ENCODE measurements at regions not wholly inside any gene's neighbourhood (a gene's known extent, or its start where the extent isn't known, plus 50 kb on each side); places are given as distances from the start of the nearest gene placed in this dataset.

DNA sequence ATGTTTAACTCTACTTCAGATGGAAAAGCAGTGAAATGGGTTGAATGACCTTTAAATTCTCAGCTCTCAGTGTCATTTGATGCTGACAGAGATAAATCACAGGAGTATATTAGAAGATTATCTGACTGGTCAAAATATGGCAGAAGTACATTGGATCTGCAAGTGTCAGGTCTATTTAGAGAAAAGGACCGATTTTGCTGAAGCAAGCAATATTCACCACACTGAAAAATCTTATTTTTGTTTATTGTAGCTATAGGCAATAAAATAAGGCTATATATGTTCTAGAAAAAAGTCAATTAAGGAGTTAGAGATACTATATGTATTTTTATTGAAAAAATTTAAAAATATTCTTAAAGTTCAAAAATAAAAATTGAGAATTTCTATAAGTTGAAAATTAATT, 325.3 kb downstream of the CXXC4 start:
- Histone ChIP-seq H3K9me3 (ENCODE audit: control insufficient read depth in 2 of 2, insufficient read depth in 1 of 2, low read depth in 1 of 2, low read length in 1 of 2) (no peaks in the 10 kb centered on the region), H3K27me3 (ENCODE audit: control insufficient read depth in 1 of 2, insufficient read depth in 2 of 2, low read length in 2 of 2) (no peaks in the 10 kb centered on the region), H3K4me3 (ENCODE audit: low read depth in 1 of 2, low read length in 2 of 2) (no peak overlapping the region), H3K4me1 (ENCODE audit: control insufficient read depth in 2 of 2, insufficient read depth in 2 of 2, low read length in 1 of 2) (no peaks in the 10 kb centered on the region), H3K36me3 (ENCODE audit: control insufficient read depth in 2 of 2, insufficient read depth in 2 of 2, low read length in 1 of 2) (no peaks in the 10 kb centered on the region), H3K27ac (ENCODE audit: low read depth in 2 of 2, low read length in 1 of 2) (no peak overlapping the region)
- WGBS, 2 donors, result 70 to 77% methylated on average over 1 of the region's 1 CpG

DNA sequence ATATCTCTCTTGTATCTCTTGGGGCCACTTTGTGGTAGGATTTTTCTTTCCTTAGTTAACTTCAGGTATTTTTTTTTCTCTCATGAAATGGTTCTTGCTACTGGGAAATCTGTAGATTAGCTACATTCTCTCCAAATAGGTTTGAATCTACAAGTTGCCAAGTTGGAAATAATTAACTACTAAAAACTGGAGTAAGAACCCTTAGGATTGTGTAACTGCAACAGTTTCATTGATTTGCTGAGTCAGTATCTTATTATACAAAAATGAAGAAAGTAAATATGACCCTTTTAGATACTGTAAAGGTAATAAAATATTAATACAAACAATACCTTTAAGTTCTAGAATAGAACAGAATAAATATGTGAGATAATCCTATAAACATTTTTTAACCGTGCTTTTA, 327.9 kb downstream of the CXXC4 start:
- 50 to 65% methylated on average over 1 of the region's 1 CpG for WGBS, 2 donors
- H3K4me1 ChIP-seq (ENCODE audit: control insufficient read depth in 2 of 2, insufficient read depth in 2 of 2, low read length in 1 of 2), result no peaks in the 10 kb centered on the region
- no peak overlapping the region for H3K4me3 ChIP-seq (ENCODE audit: low read depth in 1 of 2, low read length in 2 of 2)

GRCh38 chr4:104163820-104164219, 330.9 kb downstream of the CXXC4 start:
- no peak overlapping the region for H3K27ac ChIP-seq (ENCODE audit: low read depth in 2 of 2, low read length in 1 of 2)
- H3K9me3 ChIP-seq (ENCODE audit: control insufficient read depth in 2 of 2, insufficient read depth in 1 of 2, low read depth in 1 of 2, low read length in 1 of 2), result no peaks in the 10 kb centered on the region
- no peaks in the 10 kb centered on the region for H3K27me3 ChIP-seq (ENCODE audit: control insufficient read depth in 1 of 2, insufficient read depth in 2 of 2, low read length in 2 of 2)
- 41 to 48% methylated on average over 1 of the region's 1 CpG for WGBS, 2 donors
- H3K4me3 ChIP-seq (ENCODE audit: low read depth in 1 of 2, low read length in 2 of 2), result no peak overlapping the region
- no peaks in the 10 kb centered on the region for H3K36me3 ChIP-seq (ENCODE audit: control insufficient read depth in 2 of 2, insufficient read depth in 2 of 2, low read length in 1 of 2)
- H3K4me1 ChIP-seq (ENCODE audit: control insufficient read depth in 2 of 2, insufficient read depth in 2 of 2, low read length in 1 of 2), result no peaks in the 10 kb centered on the region

More for the DNA sequence above, 327.9 kb downstream of the CXXC4 start:
- Histone ChIP-seq H3K9me3 (ENCODE audit: control insufficient read depth in 2 of 2, insufficient read depth in 1 of 2, low read depth in 1 of 2, low read length in 1 of 2) (no peaks in the 10 kb centered on the region), H3K27ac (ENCODE audit: low read depth in 2 of 2, low read length in 1 of 2) (no peak overlapping the region), H3K27me3 (ENCODE audit: control insufficient read depth in 1 of 2, insufficient read depth in 2 of 2, low read length in 2 of 2) (no peaks in the 10 kb centered on the region), H3K36me3 (ENCODE audit: control insufficient read depth in 2 of 2, insufficient read depth in 2 of 2, low read length in 1 of 2) (no peaks in the 10 kb centered on the region)

- WGBS, 2 donors, result 87 to 89% methylated on average over 1 of the region's 1 CpG
- Histone ChIP-seq H3K27ac (ENCODE audit: low read depth in 2 of 2, low read length in 1 of 2) (no peak overlapping the region), H3K27me3 (ENCODE audit: control insufficient read depth in 1 of 2, insufficient read depth in 2 of 2, low read length in 2 of 2) (no peaks in the 10 kb centered on the region), H3K36me3 (ENCODE audit: control insufficient read depth in 2 of 2, insufficient read depth in 2 of 2, low read length in 1 of 2) (no peaks in the 10 kb centered on the region), H3K4me3 (ENCODE audit: low read depth in 1 of 2, low read length in 2 of 2) (no peak overlapping the region), H3K4me1 (ENCODE audit: control insufficient read depth in 2 of 2, insufficient read depth in 2 of 2, low read length in 1 of 2) (no peaks in the 10 kb centered on the region), H3K9me3 (ENCODE audit: control insufficient read depth in 2 of 2, insufficient read depth in 1 of 2, low read depth in 1 of 2, low read length in 1 of 2) (no peaks in the 10 kb centered on the region)
These were observed 348.6 kb downstream of the CXXC4 start for GRCh38 chr4:104146048-104146447.

GRCh38 chr4:104138116-104138515, 356.6 kb downstream of the CXXC4 start:
- Histone ChIP-seq H3K9me3 (ENCODE audit: control insufficient read depth in 2 of 2, insufficient read depth in 1 of 2, low read depth in 1 of 2, low read length in 1 of 2) (no peaks in the 10 kb centered on the region), H3K27ac (ENCODE audit: low read depth in 2 of 2, low read length in 1 of 2) (no peak overlapping the region), H3K36me3 (ENCODE audit: control insufficient read depth in 2 of 2, insufficient read depth in 2 of 2, low read length in 1 of 2) (no peaks in the 10 kb centered on the region), H3K4me1 (ENCODE audit: control insufficient read depth in 2 of 2, insufficient read depth in 2 of 2, low read length in 1 of 2) (no peaks in the 10 kb centered on the region), H3K27me3 (ENCODE audit: control insufficient read depth in 1 of 2, insufficient read depth in 2 of 2, low read length in 2 of 2) (no peaks in the 10 kb centered on the region), H3K4me3 (ENCODE audit: low read depth in 1 of 2, low read length in 2 of 2) (no peak overlapping the region)
- 94 to 95% methylated on average over 1 of the region's 1 CpG for WGBS, 2 donors

DNA sequence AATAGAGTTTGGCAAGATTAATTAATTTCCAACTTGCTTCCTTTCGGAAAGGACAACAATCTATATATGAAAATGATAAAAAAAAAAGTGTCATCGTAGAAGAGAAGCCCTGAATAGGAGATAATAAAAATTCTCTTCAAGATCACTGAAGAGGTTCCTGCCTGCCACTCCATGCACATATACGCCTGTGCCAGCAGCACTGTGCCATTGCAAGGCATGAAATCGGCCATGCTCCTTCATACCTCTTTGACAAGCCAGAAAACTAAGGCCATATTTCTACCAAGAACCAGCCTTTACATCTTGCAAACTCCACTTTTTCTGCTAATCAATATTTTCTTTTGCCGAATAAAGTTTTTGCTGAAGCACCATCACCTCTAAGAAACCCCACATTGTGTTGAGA, 365.5 kb downstream of the CXXC4 start:
- Histone ChIP-seq H3K9me3 (ENCODE audit: control insufficient read depth in 2 of 2, insufficient read depth in 1 of 2, low read depth in 1 of 2, low read length in 1 of 2) (no peaks in the 10 kb centered on the region), H3K4me3 (ENCODE audit: low read depth in 1 of 2, low read length in 2 of 2) (no peak overlapping the region), H3K4me1 (ENCODE audit: control insufficient read depth in 2 of 2, insufficient read depth in 2 of 2, low read length in 1 of 2) (no peaks in the 10 kb centered on the region), H3K27ac (ENCODE audit: low read depth in 2 of 2, low read length in 1 of 2) (no peak overlapping the region), H3K27me3 (ENCODE audit: control insufficient read depth in 1 of 2, insufficient read depth in 2 of 2, low read length in 2 of 2) (no peaks in the 10 kb centered on the region), H3K36me3 (ENCODE audit: control insufficient read depth in 2 of 2, insufficient read depth in 2 of 2, low read length in 1 of 2) (no peaks in the 10 kb centered on the region)
- 76 to 78% methylated on average over 5 of the region's 5 CpGs for WGBS, 2 donors

- no peaks in the 10 kb centered on the region for H3K4me1 ChIP-seq (ENCODE audit: control insufficient read depth in 2 of 2, insufficient read depth in 2 of 2, low read length in 1 of 2)
These were observed 365.9 kb downstream of the CXXC4 start for GRCh38 chr4:104128850-104129213.

DNA sequence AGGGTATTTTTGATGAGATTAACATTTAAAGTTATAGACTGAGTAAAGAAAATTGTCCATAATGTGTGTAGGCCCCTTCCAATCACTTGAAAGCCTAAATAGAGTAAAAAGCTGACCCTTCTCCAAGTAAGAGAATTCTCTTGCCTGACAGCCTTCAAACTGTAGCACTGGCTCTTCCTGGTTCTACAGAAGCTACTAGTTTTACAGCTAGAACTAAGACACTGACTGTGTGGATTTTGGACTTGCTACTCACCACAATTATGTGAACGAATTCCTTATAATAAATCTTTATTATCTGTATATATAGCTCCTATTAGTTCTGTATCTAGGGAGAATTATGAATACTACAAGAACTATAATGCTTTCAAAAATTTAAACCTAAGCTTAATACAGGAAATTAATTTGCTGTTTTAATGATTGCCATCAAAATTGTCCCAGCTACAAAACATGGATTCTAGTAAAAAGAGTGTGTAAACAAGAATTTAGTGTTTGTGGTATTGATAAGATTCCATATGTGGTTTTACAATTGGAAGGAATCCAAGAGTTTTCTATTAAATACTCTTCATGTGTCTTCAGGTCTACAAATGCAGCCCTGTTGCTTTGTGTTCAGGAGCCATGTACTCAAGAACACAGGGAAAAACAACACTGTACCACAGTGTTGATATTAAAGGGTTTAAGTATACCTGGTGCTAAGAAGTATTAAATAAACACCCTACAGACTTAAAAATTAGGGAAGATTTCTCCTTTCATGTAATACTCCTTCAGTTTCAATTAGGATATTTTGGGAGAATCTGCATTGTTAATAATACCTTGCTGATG, 366.5 kb downstream of the CXXC4 start:
- Histone ChIP-seq H3K36me3 (ENCODE audit: control insufficient read depth in 2 of 2, insufficient read depth in 2 of 2, low read length in 1 of 2) (no peaks in the 10 kb centered on the region), H3K4me1 (ENCODE audit: control insufficient read depth in 2 of 2, insufficient read depth in 2 of 2, low read length in 1 of 2) (no peaks in the 10 kb centered on the region), H3K27me3 (ENCODE audit: control insufficient read depth in 1 of 2, insufficient read depth in 2 of 2, low read length in 2 of 2) (no peaks in the 10 kb centered on the region), H3K4me3 (ENCODE audit: low read depth in 1 of 2, low read length in 2 of 2) (no peak overlapping the region), H3K27ac (ENCODE audit: low read depth in 2 of 2, low read length in 1 of 2) (no peak overlapping the region), H3K9me3 (ENCODE audit: control insufficient read depth in 2 of 2, insufficient read depth in 1 of 2, low read depth in 1 of 2, low read length in 1 of 2) (no peaks in the 10 kb centered on the region)
- WGBS, 2 donors, result 37 to 44% methylated on average over 1 of the region's 1 CpG

More at GRCh38 chr4:104128850-104129213, 365.9 kb downstream of the CXXC4 start:
- no peaks in the 10 kb centered on the region for H3K27me3 ChIP-seq (ENCODE audit: control insufficient read depth in 1 of 2, insufficient read depth in 2 of 2, low read length in 2 of 2)
- H3K36me3 ChIP-seq (ENCODE audit: control insufficient read depth in 2 of 2, insufficient read depth in 2 of 2, low read length in 1 of 2), result no peaks in the 10 kb centered on the region
- H3K4me3 ChIP-seq (ENCODE audit: low read depth in 1 of 2, low read length in 2 of 2), result no peak overlapping the region
- no peak overlapping the region for H3K27ac ChIP-seq (ENCODE audit: low read depth in 2 of 2, low read length in 1 of 2)
- H3K9me3 ChIP-seq (ENCODE audit: control insufficient read depth in 2 of 2, insufficient read depth in 1 of 2, low read depth in 1 of 2, low read length in 1 of 2), result no peaks in the 10 kb centered on the region

GRCh38 chr4:104123021-104123420, 371.7 kb downstream of the CXXC4 start:
- Histone ChIP-seq H3K4me1 (ENCODE audit: control insufficient read depth in 2 of 2, insufficient read depth in 2 of 2, low read length in 1 of 2) (no peaks in the 10 kb centered on the region), H3K36me3 (ENCODE audit: control insufficient read depth in 2 of 2, insufficient read depth in 2 of 2, low read length in 1 of 2) (no peaks in the 10 kb centered on the region), H3K27ac (ENCODE audit: low read depth in 2 of 2, low read length in 1 of 2) (no peak overlapping the region), H3K9me3 (ENCODE audit: control insufficient read depth in 2 of 2, insufficient read depth in 1 of 2, low read depth in 1 of 2, low read length in 1 of 2) (no peaks in the 10 kb centered on the region), H3K4me3 (ENCODE audit: low read depth in 1 of 2, low read length in 2 of 2) (no peak overlapping the region), H3K27me3 (ENCODE audit: control insufficient read depth in 1 of 2, insufficient read depth in 2 of 2, low read length in 2 of 2) (no peaks in the 10 kb centered on the region)
- WGBS, 2 donors, result 80 to 85% methylated on average over 4 of the region's 4 CpGs

GRCh38 chr4:104117776-104118175, 376.9 kb downstream of the CXXC4 start:
- no peak overlapping the region for H3K4me3 ChIP-seq (ENCODE audit: low read depth in 1 of 2, low read length in 2 of 2)
- H3K27me3 ChIP-seq (ENCODE audit: control insufficient read depth in 1 of 2, insufficient read depth in 2 of 2, low read length in 2 of 2), result no peaks in the 10 kb centered on the region
- no peaks in the 10 kb centered on the region for H3K36me3 ChIP-seq (ENCODE audit: control insufficient read depth in 2 of 2, insufficient read depth in 2 of 2, low read length in 1 of 2)
- no peak overlapping the region for H3K27ac ChIP-seq (ENCODE audit: low read depth in 2 of 2, low read length in 1 of 2)
- H3K4me1 ChIP-seq (ENCODE audit: control insufficient read depth in 2 of 2, insufficient read depth in 2 of 2, low read length in 1 of 2), result no peaks in the 10 kb centered on the region
- no peaks in the 10 kb centered on the region for H3K9me3 ChIP-seq (ENCODE audit: control insufficient read depth in 2 of 2, insufficient read depth in 1 of 2, low read depth in 1 of 2, low read length in 1 of 2)
- WGBS, 2 donors, result 23 to 91% methylated on average over 1 of the region's 1 CpG
